Kasumi-1 (cell line): ENCODE measurements at regions not wholly inside any gene's neighbourhood (a gene's known extent, or its start where the extent isn't known, plus 50 kb on each side); places are given as distances from the start of the nearest gene placed in this dataset.

Experiments
- DNase-seq, 2 experiments: peaks; one replicate each; lab custom pipeline; 2025; lab: John Stamatoyannopoulos, UW

DNA sequence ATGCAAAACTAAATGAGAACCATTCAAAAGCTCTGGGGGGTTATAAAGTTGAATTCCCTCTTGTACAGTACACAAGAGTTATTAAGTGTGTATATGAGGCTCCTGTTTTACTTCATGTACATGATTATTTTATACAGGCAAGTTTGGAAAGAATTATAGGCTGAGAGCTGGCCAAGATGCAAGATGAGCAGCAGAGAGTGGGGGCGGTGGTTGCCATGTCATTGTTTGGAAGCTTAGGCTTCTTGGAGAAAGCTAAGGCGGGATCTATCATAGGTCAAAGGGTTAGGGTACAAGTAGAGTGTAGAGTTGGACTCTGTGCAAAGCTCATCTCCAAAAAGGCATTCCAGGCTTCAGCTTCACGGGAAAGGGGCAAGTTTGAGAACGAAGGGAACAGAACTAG, 297.1 kb upstream of the TBX3 start:
- no peak for DNase-seq

DNA sequence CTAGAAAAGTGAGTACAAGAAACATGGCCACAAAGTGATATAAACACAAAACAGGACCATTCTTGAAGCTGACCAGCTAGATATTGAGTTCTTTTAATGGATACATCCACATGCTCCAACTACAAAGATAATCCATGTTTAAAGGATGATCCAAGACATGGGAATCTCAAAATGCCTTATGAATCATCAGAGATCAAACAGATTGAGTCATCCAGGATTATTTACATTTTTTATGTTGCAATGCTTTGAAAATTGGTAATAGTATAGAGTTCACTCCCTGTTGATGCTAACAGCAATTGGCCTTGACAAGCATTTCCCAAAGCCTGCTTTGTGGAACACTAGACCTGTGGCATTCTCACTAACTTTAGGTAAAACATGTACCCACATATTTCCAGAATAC, 293.0 kb upstream of the TBX3 start:
- no peak for DNase-seq

DNA sequence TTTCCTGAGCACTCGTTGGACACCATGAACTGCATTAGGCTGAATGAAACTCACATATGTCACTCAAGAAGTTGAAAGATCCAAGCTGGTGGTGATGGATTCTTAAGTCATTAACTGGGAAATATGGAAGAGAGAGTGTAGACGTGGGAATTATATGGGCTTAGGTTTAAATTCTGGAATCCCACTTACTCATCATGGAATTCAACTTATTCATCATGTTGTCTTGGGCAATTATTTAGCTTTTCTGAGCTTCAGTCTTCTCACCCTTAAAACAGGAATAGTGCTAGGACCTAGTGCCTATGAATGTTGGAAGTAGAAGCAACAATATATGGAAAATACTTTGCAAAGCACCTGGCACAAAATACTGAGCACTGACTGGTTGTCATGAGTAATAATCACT, 292.4 kb upstream of the TBX3 start:
- no peak for DNase-seq

DNA sequence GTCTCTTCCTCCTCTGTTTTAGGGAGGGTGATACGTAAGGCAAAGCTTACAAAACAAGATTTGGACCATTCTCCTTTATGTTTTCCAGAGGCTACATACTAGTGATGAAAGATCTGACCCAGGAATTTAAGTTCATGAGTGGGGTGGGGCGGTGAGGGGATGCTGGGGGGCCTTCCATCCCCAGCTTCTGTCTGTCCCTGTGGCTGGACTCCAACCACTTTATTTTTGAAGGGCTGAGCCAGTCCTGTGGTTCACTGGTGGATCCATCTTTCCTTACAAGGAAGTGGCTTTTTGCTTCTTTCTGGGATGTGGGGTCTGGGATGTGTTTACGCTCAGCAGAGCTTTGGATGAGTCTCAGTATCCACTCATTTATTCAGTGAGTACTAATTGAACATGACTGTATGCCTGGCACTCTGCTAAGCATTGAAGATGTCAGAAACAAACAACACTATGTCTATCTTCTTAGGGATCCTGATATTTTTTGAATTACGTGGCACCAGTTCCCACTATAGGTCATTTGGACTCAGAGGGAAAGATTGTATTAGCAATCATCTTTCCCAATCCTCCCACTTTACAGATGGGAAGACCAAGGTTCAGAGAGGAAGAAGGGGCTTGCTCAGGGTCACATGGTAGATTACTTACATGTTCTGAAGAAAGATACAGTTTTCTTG, 291.8 kb upstream of the TBX3 start:
- DNase-seq = no peak

DNA sequence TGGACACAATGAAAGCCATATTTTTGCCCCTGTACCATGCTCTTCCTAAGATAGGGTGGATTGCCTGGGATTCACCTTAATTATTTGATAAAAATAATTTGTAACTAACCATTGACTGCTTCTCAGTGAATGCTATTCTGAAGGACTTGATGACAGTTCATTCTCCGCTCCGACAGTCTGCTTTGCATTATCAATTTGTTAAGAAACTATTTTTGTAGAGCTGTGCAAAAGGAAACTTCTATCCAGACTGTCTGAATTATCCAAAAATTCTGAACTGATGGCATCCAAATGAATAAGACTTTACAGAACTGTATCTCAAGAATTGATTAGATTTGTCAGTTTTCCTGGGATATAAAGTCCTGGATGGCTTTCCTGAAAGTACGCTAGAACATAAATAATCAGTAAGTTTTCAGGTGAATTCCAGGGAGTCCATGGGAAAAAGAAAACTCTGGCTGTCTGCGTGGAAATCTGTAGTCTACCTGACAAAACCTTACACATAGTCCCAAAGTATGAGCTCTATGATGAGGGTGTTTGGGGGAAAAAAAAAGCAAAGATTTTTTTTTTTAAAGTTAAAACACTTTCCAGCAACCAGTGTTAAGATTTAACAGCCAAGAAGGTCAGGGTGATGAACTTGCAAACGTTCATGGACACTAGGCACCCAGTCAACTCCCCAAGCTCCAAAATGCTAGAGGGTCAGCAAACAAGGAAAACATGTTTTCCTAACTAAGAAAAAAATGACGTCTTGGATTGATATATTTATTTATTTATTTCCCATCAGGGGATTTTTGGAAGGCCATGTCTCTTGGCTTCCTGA, 291.1 kb upstream of the TBX3 start:
- DNase-seq = no peak

DNA sequence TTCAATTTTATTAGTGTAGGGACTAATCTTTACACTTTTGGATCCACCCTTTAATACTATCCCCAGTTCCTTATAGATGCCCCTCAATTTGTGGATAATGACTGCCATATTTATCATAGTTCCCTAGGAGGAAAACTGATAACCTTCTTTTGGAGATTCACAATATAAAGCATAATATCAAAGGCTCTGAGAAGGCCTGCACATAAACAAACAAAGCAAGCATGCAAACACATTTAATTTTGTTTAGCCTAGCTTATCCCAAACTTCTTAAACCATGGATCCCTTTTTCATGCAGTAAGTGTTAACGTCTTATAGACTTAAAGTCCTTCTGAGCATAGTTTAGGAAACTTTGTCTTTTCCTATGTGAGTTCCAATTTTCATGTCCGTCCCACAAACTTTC, 290.4 kb upstream of the TBX3 start:
- no peak for DNase-seq

DNA sequence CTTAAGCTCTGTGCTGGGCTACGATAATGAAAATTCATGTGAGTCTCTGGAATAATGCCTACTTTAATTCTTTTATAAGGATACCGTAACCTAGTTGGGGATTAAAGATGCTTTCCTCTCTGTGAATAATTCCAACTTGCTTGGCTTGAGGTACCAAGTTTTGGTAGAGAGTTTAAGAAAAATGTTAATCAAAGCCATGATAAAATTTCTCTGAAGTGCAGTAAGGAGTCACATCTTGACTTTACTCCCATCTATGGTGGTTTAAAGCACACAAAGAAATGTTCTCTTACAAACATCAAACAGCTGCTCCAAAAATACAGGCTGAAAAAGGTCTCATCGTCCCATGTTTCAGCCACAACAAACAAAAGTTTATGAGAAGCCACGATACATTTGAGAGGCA, 284.8 kb upstream of the TBX3 start:
- DNase-seq = no peak

DNA sequence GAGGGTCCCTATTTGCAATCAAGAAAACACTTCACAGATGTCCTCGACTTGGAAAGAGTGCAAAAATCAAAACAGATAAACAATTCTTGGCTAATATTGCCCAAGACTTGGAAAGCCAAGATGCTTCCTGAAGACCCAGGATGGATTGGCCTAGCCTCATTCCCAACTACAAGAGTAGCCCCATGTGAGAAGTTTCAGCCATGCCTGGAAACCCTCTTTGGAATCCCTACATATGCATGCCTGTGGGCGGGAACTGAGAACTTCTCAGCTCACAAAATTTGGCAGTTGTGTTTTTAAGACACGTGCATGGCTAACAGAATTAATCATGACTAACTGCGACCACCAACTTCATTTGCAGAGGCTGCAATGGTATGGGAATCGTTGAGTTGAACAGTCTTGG, 283.2 kb upstream of the TBX3 start:
- DNase-seq = no peak

DNA sequence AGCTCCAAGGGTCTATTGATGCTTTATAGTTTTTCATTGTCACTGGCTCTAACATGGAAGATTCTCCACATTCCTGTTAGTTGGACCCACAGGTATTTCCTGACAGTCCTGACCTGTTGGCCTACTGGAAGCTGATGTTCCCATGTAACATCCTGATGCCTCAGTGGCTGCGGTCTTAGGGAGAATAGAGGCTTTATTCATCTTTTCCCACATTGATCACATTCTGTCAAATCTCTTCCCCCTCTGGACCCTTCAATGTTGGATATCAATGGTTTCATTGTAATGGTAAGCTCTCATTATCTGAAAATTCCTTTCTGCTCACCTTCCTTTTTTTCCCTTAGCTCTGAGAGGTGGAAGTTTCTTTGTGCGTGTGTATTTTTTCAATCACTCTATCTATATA, 280.9 kb upstream of the TBX3 start:
- no peak for DNase-seq

DNA sequence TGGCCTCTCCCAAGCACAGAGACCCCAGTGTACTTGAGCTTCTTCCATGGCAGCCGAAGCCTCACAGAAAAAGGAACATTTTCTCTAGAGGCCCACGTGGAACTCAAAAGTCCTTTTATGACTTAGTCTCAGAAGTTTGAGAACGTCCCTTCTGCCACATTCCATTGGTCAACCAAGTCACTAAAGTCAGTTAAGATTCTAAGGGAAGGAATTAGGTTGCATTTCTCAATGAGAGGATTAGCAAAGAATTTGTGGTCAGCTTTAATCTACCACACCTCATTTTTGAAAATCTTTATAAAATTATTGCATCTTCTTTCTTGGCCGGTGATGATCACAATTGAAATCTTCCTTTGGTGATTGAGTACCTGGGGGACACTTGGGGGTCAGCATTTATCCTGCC, 279.9 kb upstream of the TBX3 start:
- no peak for DNase-seq

DNA sequence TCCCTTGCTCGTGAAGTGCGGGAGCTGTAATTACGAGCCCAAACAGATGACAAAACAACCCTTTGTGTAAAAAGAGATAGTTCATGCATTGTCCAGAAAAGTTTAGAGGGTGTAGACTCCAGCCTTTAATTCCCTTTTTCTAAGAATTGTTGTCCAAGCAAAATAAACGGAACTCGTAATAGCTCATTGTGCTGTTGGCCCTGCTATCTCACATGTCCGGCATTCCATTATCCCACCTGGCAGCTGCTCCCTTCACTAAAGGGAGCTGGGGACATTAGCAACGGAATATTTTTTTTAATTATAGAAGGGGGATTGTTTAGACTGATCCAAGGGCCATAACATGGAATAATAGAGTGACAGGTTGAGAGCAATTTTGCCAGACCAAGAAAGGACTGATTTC, 277.5 kb upstream of the TBX3 start:
- no peak for DNase-seq

DNA sequence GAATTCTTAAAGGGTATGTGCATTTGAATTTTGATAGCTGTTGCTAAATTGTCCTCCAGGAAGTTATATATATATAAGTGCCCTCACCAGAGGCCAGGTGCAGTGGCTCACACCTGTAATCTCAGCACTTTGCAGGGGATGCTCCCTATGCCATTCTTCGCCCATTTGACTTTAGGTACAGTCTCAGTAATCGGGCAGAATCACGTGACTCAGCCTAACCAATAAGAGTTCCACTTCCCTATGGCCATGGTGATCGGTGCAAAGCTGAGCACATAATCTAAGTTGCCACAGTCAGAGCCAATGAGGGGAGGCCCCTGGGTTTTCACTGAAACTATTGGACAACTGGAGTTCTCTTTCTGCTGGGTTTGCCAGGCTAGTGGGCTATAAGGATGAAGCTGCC, 274.6 kb upstream of the TBX3 start:
- no peak for DNase-seq

DNA sequence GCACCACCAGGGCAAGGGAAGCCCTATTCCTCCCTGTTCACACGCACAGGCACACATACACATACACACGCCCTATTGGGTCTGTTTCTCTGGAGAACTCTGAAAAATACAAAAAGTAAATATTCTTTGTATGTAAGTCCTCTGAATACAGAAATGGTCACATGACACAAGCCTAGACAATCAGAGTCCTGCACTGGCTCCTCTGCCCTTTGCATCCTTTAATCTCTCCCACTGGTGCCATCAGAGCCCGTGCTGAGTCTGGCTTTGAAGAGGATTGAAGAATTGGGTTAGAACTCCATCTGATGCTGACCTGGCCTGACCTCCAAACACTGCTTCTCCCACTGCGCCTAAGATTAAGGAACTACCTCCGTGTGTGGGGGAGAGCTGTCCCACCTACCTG, 273.2 kb upstream of the TBX3 start:
- DNase-seq = no peak

DNA sequence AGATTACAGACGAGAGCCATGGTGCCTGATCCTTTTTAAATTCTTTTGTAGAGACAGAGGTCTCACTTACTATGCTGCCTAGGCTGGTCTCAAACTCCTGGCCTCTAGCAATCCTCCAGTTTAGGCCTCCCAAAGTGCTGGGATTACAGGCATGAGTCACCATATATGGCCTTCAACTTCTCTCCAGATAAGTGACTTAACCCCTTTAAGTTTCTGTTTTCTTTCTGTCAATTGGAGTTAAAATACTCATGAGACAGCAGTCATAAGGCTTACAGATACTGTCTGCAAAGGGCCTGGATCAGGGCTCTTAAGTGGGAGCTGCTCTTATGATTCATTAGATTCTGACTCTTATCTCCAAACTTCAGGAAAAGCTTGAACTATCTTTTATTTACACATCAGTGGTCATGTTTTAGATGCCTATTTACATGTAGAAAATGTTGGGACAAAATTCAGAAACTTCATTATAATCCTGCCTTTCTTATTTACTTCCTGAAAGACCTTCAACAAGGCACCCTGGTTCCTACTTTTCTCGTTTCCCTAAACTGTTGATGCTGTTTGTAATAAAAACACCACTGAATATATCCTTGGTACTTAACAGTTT, 271.5 kb upstream of the TBX3 start:
- no peak for DNase-seq

DNA sequence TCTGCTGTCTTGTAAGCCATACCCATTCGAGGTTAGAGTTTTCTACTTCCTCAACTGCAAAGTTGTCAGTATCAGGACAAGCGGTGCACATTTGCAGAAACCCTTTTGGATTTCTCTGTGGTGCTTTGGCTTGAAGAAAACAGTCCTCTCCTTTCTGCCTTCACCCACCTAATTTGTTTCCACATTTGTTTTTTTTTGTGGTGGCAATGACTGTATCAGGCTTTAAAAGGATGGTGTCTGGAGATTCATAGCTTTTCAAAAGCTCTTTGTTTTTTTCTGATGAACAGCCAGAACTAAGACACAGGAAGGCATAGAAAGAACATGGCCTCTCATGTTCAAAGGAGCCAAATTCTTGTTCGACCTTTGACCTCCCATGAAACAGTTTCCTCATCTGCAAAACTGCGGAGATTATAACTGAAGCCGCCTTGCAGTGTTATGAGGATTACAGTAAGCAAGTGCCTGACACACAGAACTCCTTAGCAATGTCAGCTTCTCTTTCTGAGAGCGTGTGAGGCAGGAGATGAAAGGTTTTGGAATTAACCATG, 270.6 kb upstream of the TBX3 start:
- DNase-seq = no peak

DNA sequence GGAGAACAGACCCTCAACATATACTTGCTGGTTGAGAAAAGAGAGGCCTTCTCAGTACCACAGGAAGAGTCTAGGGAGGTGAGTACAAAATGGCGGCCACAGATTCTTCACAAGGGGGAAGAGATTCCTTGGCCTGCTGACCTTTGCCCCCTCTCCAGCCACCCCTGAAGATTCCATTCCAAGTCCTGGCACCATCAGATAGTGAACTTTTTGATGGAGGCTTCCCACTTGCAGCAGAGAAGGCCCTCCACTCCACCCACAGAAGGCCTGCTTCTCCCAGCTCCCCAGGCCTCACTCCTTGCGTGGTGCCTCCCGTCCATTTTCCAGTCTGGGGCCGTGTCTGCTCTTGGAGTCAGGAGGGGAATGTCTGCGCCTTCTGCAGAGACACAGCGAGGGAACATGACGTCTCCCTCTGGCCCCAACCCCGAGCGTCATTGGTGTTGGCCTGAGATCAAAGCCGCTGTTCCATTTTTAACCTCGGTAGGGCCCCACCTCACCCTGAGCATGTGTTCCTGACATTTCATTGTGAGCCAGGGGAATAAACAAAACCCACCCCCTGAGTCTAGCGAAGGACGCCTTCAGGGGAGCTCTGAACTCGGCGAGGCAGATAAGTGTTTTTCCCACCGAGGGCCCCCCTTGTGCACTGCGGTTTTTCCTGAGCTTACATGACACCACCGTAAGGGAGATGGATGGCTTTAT, 268.7 kb upstream of the TBX3 start:
- no peak for DNase-seq

DNA sequence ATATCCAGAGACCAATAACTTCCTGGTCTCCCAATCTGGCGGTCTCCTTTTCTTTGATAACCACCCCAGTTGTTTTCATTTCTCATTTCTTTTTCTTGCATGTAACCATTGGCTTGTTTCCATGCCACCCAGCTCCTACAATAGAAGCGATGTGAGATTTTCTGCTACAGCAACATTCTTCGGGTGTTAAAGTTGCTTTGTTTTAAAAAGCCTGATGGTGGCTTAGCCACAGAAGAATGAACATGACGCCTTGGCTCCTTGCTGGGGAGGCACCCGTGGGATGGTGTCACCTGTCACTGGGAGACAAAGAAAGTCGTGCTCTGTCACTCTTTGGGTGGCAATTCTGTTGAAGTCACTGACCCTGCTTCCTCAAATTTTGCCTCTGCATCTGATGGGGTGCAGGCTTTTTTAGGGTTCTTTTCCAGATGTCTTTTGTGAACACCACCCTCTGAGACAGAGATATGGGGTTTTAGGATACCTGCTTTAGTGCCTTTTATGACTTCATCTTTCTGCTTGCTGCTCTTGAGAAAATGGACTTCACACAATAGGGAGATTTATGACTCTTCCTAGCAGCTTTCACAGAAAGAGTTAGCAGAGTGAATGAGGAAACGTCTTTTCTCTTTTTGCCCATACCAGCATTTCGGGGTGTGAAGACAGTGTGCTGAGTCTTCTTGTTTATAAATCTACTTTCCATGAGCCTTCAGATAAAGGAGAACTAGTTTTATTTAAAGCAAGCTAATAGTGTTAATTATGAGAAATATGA, 265.3 kb upstream of the TBX3 start:
- no peak for DNase-seq

DNA sequence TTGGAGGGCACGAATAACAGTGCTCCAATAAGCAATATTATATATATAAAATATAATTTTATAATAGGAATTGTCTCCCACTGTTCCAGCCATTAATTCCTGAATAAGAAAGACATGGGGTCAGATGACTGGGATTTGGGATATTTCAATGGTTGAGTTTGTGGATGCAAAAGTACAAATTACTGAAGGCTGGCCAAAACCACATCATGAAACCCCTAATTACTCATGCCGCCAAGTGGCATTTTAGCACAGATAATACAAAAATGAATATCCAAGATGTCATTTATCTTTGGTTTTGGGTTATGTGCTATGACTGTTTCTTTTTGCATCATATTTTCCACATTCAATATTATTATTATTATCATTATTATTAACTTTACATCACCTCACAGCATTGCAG, 261.4 kb upstream of the TBX3 start:
- DNase-seq = no peak

DNA sequence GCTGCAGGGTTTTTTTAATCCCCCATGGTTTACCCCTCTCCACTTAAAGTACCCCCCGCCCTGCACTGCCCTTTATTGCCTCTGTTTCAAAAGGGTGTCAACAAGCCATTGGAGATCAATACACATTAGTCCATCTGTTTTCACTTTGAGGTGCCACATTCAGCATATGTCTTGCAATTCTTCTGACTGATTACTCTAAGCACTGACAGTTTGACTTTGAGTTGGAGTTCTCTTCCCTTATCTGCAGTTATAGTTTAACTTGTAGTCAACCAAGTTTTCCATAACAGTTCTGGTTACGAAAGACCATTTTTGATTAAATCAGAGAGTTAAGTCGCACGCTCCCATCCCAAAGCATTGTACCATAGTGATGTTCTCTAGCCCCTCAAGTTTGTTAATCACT, 260.8 kb upstream of the TBX3 start:
- DNase-seq = no peak

DNA sequence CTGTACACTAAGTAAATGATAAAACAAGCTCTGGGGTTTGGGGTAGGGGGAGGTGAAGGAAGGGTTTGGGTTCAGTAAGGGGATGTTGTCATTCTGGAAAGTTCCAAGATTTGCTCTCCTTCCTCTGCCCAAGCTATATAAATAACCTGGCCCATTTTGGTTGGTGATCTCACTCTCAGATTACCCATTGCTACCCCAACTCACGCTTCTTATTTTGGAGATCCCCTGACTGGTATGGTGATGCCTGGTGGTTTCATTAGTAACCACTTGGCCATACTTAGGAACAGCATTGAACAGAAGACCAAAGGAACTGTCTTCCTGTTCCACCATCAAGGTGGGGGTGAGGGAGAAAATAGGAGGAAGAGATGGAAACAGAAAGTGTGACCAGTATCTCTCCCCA, 259.6 kb upstream of the TBX3 start:
- no peak for DNase-seq

DNA sequence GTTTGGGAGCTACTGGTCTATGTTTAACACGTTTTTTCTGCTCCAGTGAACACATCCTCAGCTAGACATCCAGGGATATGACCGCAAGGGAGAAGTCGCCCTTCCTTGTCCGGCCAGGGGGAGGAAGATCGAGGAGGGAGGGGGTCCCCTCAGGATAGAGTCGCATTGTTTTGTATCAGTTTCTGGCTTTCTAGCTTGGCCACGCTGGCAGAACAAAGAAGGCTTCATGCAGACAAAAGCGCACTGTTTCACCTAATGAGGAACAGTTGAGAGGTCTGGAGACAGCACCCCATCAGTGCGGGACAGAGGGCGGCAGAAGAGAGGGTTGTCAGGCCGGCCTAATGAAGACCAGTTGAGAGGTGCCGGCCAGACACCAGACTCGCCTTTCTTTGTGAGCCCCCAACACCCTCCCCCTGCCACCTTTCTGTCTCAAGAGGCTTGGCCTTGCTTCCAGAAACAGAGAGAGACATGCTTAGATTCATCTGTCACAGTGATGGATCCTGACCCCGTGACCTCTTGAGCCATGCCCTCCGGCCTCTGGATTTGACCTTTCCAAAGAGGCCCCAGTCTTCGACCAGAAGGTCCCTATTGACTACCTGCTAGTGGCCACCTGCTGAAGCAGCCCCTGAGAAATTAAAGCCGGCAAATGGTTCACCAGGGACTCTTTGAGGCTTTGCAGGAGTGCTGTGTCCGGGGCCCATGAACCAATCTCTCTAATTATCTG, 254.7 kb upstream of the TBX3 start:
- no peak for DNase-seq
